ENCODE measurements at regions not wholly inside any gene's neighbourhood (a gene's known extent, or its start where the extent isn't known, plus 50 kb on each side); places are given as distances from the start of the nearest gene placed in this dataset.

DNA sequence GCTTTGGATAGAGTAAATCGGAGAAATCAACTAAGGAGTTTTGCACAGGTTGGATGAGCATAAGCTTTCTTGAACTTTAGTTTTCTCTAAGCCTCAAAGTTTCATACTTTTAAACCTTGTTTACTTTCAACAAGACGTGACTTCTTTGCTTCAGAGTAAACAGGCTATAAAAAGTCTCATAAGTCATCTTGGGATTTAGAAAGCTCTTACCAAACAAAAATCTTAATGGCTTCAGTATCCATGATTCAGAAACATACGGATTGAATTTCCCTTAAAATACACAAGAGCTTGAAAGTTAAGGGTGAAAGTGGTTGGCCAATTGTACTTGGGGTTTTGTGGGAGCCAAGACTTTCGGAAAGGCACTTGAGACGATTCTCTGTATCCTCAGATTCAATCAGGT lies 270.9 kb upstream of the ANKH start:
- no peak overlapping the region for H3K4me2 ChIP-seq (ENCODE audit: low read depth, low read length)
- no peak overlapping the region for H2AFZ ChIP-seq (replicated peaks; ENCODE audit: low read length, poor library complexity)
- no peak overlapping the region for H2BK120ac ChIP-seq (ENCODE audit: low read depth, low read length)
- H2BK5ac ChIP-seq (ENCODE audit: low read depth, low read length, poor library complexity, severe bottlenecking), result no peak overlapping the region
- H3K9me3 ChIP-seq (ENCODE audit: control insufficient read depth, insufficient read depth, low read length), result no peaks in the 10 kb centered on the region
- H4K20me1 ChIP-seq (ENCODE audit: insufficient read depth, low read length), result no peaks in the 10 kb centered on the region
- H3K23ac ChIP-seq (ENCODE audit: low read depth, low read length), result no peak overlapping the region
- no peak for DNase-seq
- ChIA-PET POLR2A (ENCODE audit: unreplicated experiment) (no interaction called here), CTCF (interaction anchor here (0.9 kb wide), 1 partner anchor 32 kb away, joined by 3 read pairs; no protein-coding TSS in a partner anchor)
- intact Hi-C loops (cut with micrococcal nuclease), result no loop called here
- in situ Hi-C loops (cut with MboI; ENCODE audit: low sequenced_read_pairs), result no loop called here
- H3K18ac ChIP-seq (ENCODE audit: low read depth, low read length), result no peak overlapping the region
- H3K9me1 ChIP-seq (ENCODE audit: insufficient read depth, low read length), result no peaks in the 10 kb centered on the region
- peaks cover 6% of the 10 kb centered on the region for H3K27me3 ChIP-seq (ENCODE audit: control insufficient read depth, insufficient read depth, low read length)
- no peaks in the 10 kb centered on the region for H3K79me1 ChIP-seq (ENCODE audit: low read depth in 1 of 2, low read length in 2 of 2)
- H4K91ac ChIP-seq (ENCODE audit: insufficient read depth, low read depth, low read length), result no peak overlapping the region
- H2BK15ac ChIP-seq (ENCODE audit: low read depth, low read length), result no peak overlapping the region
- H3K4me1 ChIP-seq (ENCODE audit: control insufficient read depth, insufficient read depth, low read length), result no peaks in the 10 kb centered on the region
- no TSS peak for BruUV-seq (replicated peaks)
- dilution Hi-C loops (cut with HindIII; ENCODE audit: low sequenced_read_pairs, unreplicated experiment), result no loop called here
- no peak overlapping the region for H3K14ac ChIP-seq (replicated peaks; ENCODE audit: low read depth, low read length)
- no peak overlapping the region for H3K4me3 ChIP-seq (ENCODE audit: insufficient read depth, low read depth, low read length)
- ATAC-seq (ENCODE audit: low read depth), result no peak
- H3K4ac ChIP-seq (ENCODE audit: low read depth, low read length), result no peak overlapping the region
- H2AK9ac ChIP-seq (replicated peaks; ENCODE audit: low read depth, low read length, poor library complexity), result no peak overlapping the region
- no peak overlapping the region for H3K56ac ChIP-seq (ENCODE audit: extremely low read depth, insufficient read depth, low read length)
- no peak overlapping the region for H2AK5ac ChIP-seq (ENCODE audit: low read depth, low read length)
- no CpG with 5 or more reads among the region's 5 CpGs for WGBS, 2 experiments (ENCODE audit: extremely low coverage in 2 of 2, insufficient read length in 1 of 2)
- H3K27ac ChIP-seq (ENCODE audit: insufficient read depth, low read length), result no peak overlapping the region
- H3K9ac ChIP-seq (ENCODE audit: low read depth, low read length), result no peak overlapping the region
- H3K36me3 ChIP-seq (ENCODE audit: control insufficient read depth, insufficient read depth, low read length), result no peaks in the 10 kb centered on the region
- H4K8ac ChIP-seq (ENCODE audit: low read depth in 2 of 2, low read length in 2 of 2), result no peak overlapping the region
- no peak overlapping the region for H4K5ac ChIP-seq (ENCODE audit: low read depth, low read length)
- TF ChIP-seq MXI1 (IDR thresholded peaks at IDR 0.05; ENCODE audit: borderline replicate concordance, low read depth, low read length) (no peak), RFX5 (IDR thresholded peaks at IDR 0.05; ENCODE audit: low read depth, low read length) (no peak), CHD1 (IDR thresholded peaks at IDR 0.05; ENCODE audit: low read depth, low read length) (no peak), RAD21 (IDR thresholded peaks at IDR 0.05; ENCODE audit: low read length) (no peak), CEBPB (IDR thresholded peaks at IDR 0.05; ENCODE audit: low read depth, low read length) (no peak), SMC3 (IDR thresholded peaks at IDR 0.05; ENCODE audit: low read depth, low read length) (no peak), MAFK (IDR thresholded peaks at IDR 0.05; ENCODE audit: low read depth, low read length) (no peak), BHLHE40 (IDR thresholded peaks at IDR 0.05; ENCODE audit: low read depth, low read length) (no peak), POLR2A (IDR thresholded peaks at IDR 0.05; ENCODE audit: low read depth, low read length) (no peak), FOS (IDR thresholded peaks at IDR 0.05; ENCODE audit: low read depth, low read length) (no peak), NFE2L2 (IDR thresholded peaks at IDR 0.05; ENCODE audit: low read depth, low read length) (no peak), RCOR1 (IDR thresholded peaks at IDR 0.05; ENCODE audit: insufficient replicate concordance, low read length) (no peak), MAZ (IDR thresholded peaks at IDR 0.05; ENCODE audit: borderline replicate concordance, low read depth, low read length) (no peak)
- TF ChIP-seq, protein P1, sequence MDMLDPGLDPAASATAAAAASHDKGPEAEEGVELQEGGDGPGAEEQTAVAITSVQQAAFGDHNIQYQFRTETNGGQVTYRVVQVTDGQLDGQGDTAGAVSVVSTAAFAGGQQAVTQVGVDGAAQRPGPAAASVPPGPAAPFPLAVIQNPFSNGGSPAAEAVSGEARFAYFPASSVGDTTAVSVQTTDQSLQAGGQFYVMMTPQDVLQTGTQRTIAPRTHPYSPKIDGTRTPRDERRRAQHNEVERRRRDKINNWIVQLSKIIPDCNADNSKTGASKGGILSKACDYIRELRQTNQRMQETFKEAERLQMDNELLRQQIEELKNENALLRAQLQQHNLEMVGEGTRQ (IDR thresholded peaks at IDR 0.05; ENCODE audit: low read depth, low read length), result no peak
- TF ChIP-seq, protein P2, sequence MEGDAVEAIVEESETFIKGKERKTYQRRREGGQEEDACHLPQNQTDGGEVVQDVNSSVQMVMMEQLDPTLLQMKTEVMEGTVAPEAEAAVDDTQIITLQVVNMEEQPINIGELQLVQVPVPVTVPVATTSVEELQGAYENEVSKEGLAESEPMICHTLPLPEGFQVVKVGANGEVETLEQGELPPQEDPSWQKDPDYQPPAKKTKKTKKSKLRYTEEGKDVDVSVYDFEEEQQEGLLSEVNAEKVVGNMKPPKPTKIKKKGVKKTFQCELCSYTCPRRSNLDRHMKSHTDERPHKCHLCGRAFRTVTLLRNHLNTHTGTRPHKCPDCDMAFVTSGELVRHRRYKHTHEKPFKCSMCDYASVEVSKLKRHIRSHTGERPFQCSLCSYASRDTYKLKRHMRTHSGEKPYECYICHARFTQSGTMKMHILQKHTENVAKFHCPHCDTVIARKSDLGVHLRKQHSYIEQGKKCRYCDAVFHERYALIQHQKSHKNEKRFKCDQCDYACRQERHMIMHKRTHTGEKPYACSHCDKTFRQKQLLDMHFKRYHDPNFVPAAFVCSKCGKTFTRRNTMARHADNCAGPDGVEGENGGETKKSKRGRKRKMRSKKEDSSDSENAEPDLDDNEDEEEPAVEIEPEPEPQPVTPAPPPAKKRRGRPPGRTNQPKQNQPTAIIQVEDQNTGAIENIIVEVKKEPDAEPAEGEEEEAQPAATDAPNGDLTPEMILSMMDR (conservative IDR thresholded peaks at IDR 0.05; ENCODE audit: low read depth, low read length), result no peak
- TF ChIP-seq, protein P3, sequence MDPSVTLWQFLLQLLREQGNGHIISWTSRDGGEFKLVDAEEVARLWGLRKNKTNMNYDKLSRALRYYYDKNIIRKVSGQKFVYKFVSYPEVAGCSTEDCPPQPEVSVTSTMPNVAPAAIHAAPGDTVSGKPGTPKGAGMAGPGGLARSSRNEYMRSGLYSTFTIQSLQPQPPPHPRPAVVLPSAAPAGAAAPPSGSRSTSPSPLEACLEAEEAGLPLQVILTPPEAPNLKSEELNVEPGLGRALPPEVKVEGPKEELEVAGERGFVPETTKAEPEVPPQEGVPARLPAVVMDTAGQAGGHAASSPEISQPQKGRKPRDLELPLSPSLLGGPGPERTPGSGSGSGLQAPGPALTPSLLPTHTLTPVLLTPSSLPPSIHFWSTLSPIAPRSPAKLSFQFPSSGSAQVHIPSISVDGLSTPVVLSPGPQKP (IDR thresholded peaks at IDR 0.05; ENCODE audit: borderline replicate concordance, low read depth, low read length), result no peak
- no peak overlapping the region for H2BK20ac ChIP-seq (ENCODE audit: low read depth, low read length)

Data from IMR-90 (cell line).